HG03342 (cell line): ENCODE measurements at regions not wholly inside any gene's neighbourhood (a gene's known extent, or its start where the extent isn't known, plus 50 kb on each side); places are given as distances from the start of the nearest gene placed in this dataset.

Source experiments
- ATAC-seq: cut with Tn5 transposase; IDR thresholded peaks from one replicate; pipeline ENCODE4 v1.9.1; 2021; ENCODE audit warnings: mild to moderate bottlenecking, moderate library complexity; ENCODE audit not compliant: unreplicated experiment

DNA sequence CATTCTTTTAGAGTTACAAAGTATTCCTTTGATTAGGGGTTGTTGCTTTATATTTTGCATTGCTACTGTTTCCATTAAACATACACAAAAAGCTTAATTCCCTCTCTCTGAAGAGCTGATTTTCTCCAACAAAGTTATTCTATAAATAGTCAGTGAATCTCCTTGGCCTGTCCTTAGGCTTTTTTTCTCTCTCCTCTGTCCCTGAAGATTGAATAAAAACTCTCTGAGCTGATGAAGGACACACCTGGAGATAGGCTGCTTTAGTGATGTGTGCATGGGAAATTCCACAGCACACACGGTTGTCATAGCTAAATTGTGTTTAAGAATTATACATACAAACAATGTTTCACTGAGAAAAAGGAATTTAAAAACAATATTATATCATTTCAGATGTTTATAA lies 90.5 kb upstream of the TMEM106B start:
- ATAC-seq = no peak

GRCh38 chr7:12123172-12123571 lies 87.9 kb upstream of the TMEM106B start:
- ATAC-seq = no peak

GRCh38 chr7:12124028-12124427 lies 87.1 kb upstream of the TMEM106B start:
- ATAC-seq = no peak

DNA sequence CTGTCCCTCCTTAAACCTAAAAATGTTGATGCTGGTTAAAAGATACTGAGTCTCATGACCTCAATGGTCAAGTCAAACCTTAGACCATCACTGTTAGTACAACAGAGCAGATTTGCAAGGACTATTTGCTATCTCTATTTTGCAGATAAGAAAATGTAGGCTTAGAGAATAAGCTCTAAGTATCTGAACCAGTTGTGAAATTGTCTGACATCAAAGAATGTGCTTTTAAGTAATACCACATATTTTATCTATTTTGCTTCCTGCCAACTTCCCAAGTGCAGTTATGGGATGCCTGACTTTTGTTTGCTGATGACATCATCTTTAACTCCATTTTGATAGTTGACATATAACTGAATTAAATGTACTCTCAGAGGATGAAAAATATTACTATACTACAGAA lies 83.6 kb upstream of the TMEM106B start:
- ATAC-seq = no peak

DNA sequence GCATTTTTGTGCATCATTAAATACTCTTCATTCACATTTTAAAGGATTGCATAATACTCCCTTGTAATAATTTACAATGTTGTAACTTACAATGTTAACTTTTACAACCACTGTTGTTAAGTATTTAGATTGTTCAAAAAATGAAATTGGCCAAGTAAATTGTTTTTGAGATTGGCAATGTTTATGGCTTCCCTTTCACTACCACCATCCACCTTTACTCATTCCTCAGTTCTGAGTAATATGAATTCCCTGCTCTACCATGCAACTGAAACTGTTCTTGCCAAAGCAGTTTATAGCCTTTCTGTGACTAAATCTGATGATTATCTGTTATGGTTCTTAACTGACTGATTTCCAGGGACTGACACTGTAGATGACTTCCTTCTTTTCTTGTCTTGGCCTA lies 80.5 kb upstream of the TMEM106B start:
- ATAC-seq = no peak

- ATAC-seq = no peak
Observed at GRCh38 chr7:12131122-12131521, 80.0 kb upstream of the TMEM106B start.

GRCh38 chr7:12133865-12134264 lies 77.2 kb upstream of the TMEM106B start:
- no peak for ATAC-seq

DNA sequence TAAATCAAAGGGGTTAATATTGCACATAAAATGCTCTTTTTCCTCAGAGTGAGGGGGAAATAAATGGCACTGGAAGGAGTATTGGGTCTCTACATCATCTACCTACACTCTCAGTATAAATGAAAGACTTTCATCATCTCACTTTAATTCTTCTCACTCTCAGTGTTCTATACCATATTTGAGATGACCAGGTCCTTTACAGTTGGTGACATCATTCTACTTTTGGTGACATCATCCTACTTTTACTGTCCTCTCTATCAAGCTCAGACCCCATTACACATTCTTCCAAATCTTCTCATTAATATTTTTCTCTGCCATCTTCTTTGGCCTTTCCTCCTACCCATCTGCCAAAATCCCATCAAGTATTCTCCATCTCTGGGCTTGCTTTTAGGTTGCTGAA lies 74.6 kb upstream of the TMEM106B start:
- no peak for ATAC-seq

GRCh38 chr7:12137283-12137682 lies 73.8 kb upstream of the TMEM106B start:
- ATAC-seq = no peak

DNA sequence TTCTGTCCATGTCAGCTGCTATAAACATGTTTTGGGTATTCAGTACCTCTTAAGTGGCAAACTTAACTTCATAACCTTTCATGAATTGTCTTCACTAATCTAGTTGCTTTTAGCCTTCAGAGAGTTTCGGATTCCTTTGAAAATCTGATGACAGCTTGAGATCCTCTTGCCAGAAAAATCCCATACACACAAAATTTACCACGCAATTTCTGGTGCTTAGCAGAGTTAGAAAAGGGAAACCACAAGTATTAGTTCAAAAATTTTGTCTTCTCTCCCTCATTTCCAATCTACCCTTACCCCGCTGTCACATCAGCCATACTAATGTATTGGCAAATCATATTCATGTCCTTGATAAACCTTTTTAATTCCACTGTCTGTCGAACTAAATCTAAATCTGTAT lies 72.7 kb upstream of the TMEM106B start:
- no peak for ATAC-seq

DNA sequence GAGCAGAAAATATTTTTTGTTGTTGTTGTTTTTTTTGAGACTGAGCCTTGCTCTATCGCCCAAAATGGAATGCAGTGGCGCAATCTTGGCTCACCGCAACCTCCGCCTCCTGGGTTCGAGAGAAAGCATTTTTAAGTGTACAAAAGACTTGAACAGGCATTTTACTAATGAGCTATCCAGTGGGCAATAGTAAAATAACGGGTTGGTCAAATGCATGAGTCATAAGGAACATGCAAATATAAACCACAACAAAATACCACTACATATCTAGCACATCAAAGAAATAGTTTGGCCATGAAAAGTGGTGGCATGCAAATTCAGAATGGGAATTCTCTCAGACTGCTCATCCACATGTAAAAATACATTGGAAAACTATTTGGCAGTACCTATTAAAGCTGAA lies 71.7 kb upstream of the TMEM106B start:
- no peak for ATAC-seq

DNA sequence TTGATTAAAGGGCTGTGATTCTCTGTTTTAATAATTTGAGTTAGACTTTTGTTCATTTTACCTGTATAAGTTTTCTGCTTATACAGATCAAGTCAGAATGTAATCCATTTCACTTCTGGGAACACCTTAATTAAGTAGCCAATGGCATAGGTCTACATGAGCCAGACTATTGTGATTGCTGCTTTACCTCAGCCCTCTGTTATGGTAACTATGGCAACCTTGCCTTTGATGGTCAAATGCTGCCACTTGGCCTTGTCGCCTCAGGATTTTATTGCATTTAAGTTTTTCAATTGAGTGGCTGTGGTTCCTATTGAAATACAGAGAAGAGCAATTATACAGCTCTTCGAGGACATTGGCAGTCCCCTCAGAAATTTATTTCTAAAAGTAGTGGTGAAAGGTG lies 64.3 kb upstream of the TMEM106B start:
- no peak for ATAC-seq

- ATAC-seq = no peak
Observed at GRCh38 chr7:12152196-12152918, 58.7 kb upstream of the TMEM106B start.

DNA sequence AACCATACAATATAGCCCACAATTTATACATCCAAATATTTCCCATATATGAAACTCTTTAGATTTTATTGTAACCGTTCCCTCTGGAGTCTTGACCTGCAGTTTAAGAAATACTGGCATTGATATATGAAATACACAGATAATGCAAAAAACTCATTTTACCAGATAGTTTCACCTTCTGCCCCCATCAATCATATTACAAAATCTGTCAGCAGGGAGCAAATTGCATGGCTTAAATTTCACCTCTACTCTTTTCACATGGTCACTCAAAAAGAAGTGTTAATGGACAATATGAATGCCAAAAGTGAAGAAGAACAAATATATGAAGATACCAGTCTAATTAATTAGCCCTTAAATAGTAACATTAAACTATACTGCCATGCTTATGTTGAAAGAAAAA lies 57.0 kb upstream of the TMEM106B start:
- no peak for ATAC-seq

DNA sequence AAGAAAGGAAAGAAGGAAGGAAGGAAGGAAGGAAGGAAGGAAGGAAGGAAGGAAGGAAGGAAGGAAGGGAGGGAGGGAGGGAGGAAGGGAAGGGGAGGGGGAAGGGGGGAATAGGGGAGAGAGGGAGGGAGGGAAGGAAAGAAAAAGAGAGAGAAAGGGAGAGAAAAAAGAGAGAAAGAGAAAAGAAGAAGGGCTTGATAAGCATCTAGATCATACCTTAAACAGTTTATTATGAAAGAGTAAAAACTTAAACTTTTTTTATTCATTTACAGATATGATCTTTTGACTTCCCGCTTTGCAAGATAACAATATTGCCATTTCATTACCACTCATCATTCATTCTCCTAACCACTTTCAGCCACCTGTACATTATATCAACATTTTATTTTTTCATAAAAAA lies 53.6 kb upstream of the TMEM106B start:
- ATAC-seq = no peak

GRCh38 chr7:12158334-12159060 lies 52.6 kb upstream of the TMEM106B start:
- ATAC-seq = no peak

GRCh38 chr7:12161146-12161545 lies 49.9 kb upstream of the TMEM106B start:
- ATAC-seq = no peak
